Liver (tissue), 3 donors: ENCODE measurements at regions not wholly inside any gene's neighbourhood (a gene's known extent, or its start where the extent isn't known, plus 50 kb on each side); places are given as distances from the start of the nearest gene placed in this dataset.

Experiments
- NR2F2 ChIP-seq: IDR thresholded peaks from 2 replicates; pipeline ENCODE4 v1.6.1; 2016; ENCODE audit warnings: antibody characterized with exemption
- RAD21 ChIP-seq, 2 donors: IDR thresholded peaks; 2 replicates each; pipeline ENCODE4 v1.6.1; 2016; ENCODE audit warnings: antibody characterized with exemption in 2 of 2, mild to moderate bottlenecking in 2 of 2
- RXRA ChIP-seq, 2 donors: IDR thresholded peaks; 2 replicates each; pipeline ENCODE4 v1.6.1; 2017 to 2018; ENCODE audit warnings: antibody characterized with exemption in 2 of 2, mild to moderate bottlenecking in 1 of 2
- YY1 ChIP-seq: IDR thresholded peaks from 2 replicates; pipeline ENCODE4 v1.6.1; 2016; ENCODE audit warnings: antibody characterized with exemption, mild to moderate bottlenecking
- TF ChIP-seq, protein P1 (sequence below): fragments of 150-350 bp; IDR thresholded peaks from 2 replicates; pipeline ENCODE4 v1.5.1; 2017; ENCODE audit warnings: improper control_type of control experiment, low read depth, low read length; ENCODE audit not compliant: missing input control
- TF ChIP-seq, protein P2 (sequence below): IDR thresholded peaks from 2 replicates; pipeline ENCODE4 v1.6.1; 2016; ENCODE audit warnings: antibody characterized with exemption, mild to moderate bottlenecking
- donor health status: healthy.
- donor health status: healthy.

- TF ChIP-seq RXRA (IDR thresholded peaks at IDR 0.05): no peak
- TF ChIP-seq YY1: no peak
- TF ChIP-seq, protein P1, sequence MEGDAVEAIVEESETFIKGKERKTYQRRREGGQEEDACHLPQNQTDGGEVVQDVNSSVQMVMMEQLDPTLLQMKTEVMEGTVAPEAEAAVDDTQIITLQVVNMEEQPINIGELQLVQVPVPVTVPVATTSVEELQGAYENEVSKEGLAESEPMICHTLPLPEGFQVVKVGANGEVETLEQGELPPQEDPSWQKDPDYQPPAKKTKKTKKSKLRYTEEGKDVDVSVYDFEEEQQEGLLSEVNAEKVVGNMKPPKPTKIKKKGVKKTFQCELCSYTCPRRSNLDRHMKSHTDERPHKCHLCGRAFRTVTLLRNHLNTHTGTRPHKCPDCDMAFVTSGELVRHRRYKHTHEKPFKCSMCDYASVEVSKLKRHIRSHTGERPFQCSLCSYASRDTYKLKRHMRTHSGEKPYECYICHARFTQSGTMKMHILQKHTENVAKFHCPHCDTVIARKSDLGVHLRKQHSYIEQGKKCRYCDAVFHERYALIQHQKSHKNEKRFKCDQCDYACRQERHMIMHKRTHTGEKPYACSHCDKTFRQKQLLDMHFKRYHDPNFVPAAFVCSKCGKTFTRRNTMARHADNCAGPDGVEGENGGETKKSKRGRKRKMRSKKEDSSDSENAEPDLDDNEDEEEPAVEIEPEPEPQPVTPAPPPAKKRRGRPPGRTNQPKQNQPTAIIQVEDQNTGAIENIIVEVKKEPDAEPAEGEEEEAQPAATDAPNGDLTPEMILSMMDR: no peak
- TF ChIP-seq, protein P2, sequence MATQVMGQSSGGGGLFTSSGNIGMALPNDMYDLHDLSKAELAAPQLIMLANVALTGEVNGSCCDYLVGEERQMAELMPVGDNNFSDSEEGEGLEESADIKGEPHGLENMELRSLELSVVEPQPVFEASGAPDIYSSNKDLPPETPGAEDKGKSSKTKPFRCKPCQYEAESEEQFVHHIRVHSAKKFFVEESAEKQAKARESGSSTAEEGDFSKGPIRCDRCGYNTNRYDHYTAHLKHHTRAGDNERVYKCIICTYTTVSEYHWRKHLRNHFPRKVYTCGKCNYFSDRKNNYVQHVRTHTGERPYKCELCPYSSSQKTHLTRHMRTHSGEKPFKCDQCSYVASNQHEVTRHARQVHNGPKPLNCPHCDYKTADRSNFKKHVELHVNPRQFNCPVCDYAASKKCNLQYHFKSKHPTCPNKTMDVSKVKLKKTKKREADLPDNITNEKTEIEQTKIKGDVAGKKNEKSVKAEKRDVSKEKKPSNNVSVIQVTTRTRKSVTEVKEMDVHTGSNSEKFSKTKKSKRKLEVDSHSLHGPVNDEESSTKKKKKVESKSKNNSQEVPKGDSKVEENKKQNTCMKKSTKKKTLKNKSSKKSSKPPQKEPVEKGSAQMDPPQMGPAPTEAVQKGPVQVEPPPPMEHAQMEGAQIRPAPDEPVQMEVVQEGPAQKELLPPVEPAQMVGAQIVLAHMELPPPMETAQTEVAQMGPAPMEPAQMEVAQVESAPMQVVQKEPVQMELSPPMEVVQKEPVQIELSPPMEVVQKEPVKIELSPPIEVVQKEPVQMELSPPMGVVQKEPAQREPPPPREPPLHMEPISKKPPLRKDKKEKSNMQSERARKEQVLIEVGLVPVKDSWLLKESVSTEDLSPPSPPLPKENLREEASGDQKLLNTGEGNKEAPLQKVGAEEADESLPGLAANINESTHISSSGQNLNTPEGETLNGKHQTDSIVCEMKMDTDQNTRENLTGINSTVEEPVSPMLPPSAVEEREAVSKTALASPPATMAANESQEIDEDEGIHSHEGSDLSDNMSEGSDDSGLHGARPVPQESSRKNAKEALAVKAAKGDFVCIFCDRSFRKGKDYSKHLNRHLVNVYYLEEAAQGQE: no peak
- TF ChIP-seq RAD21 (IDR thresholded peaks at IDR 0.05): no peak
- no peak for TF ChIP-seq NR2F2
These were observed 1982.2 kb upstream of the C9orf72 start for GRCh38 chr9:29555502-29555901.
